ENCODE measurements at regions not wholly inside any gene's neighbourhood (a gene's known extent, or its start where the extent isn't known, plus 50 kb on each side); places are given as distances from the start of the nearest gene placed in this dataset.

- H3K4me3 ChIP-seq (replicated peaks; ENCODE audit: low read depth, low read length) = no peak overlapping the region
- TF ChIP-seq CTCF (IDR thresholded peaks at IDR 0.05; ENCODE audit: insufficient read depth, low read length, poor library complexity, severe bottlenecking) = no peak
- DNase-seq (ENCODE audit: extremely low read depth, insufficient read length) = no peak
Measured at GRCh38 chr6:163815796-163816195, 401.3 kb downstream of the QKI start.

GRCh38 chr6:163814494-163815364, 400.2 kb downstream of the QKI start:
- Histone ChIP-seq H3K36me3 (ENCODE audit: control insufficient read depth, insufficient read depth, low read length) (no peaks in the 10 kb centered on the region), H3K4me3 (replicated peaks; ENCODE audit: low read depth, low read length) (no peak overlapping the region), H3K27me3 (replicated peaks; ENCODE audit: control insufficient read depth, insufficient read depth, low read length) (no peaks in the 10 kb centered on the region)
- no peak for TF ChIP-seq CTCF (IDR thresholded peaks at IDR 0.05; ENCODE audit: insufficient read depth, low read length, poor library complexity, severe bottlenecking)
- no peak for DNase-seq (ENCODE audit: extremely low read depth, insufficient read length)

More at GRCh38 chr6:163815796-163816195, 401.3 kb downstream of the QKI start:
- H3K36me3 ChIP-seq (ENCODE audit: control insufficient read depth, insufficient read depth, low read length) = no peaks in the 10 kb centered on the region
- H3K27me3 ChIP-seq (replicated peaks; ENCODE audit: control insufficient read depth, insufficient read depth, low read length) = no peaks in the 10 kb centered on the region

GRCh38 chr6:163813979-163814493, 399.5 kb downstream of the QKI start:
- Histone ChIP-seq H3K27me3 (replicated peaks; ENCODE audit: control insufficient read depth, insufficient read depth, low read length) (no peaks in the 10 kb centered on the region), H3K4me3 (replicated peaks; ENCODE audit: low read depth, low read length) (no peak overlapping the region), H3K36me3 (ENCODE audit: control insufficient read depth, insufficient read depth, low read length) (no peaks in the 10 kb centered on the region)
- no peak for DNase-seq (ENCODE audit: extremely low read depth, insufficient read length)
- no peak for TF ChIP-seq CTCF (IDR thresholded peaks at IDR 0.05; ENCODE audit: insufficient read depth, low read length, poor library complexity, severe bottlenecking)

- no peak overlapping the region for H3K4me3 ChIP-seq (replicated peaks; ENCODE audit: low read depth, low read length)
- DNase-seq (ENCODE audit: extremely low read depth, insufficient read length) = no peak
- TF ChIP-seq CTCF (IDR thresholded peaks at IDR 0.05; ENCODE audit: insufficient read depth, low read length, poor library complexity, severe bottlenecking) = no peak
Measured at GRCh38 chr6:163811317-163811716, 396.8 kb downstream of the QKI start.

GRCh38 chr6:163809364-163809763, 394.8 kb downstream of the QKI start:
- DNase-seq (ENCODE audit: extremely low read depth, insufficient read length) = no peak
- no peak for TF ChIP-seq CTCF (IDR thresholded peaks at IDR 0.05; ENCODE audit: insufficient read depth, low read length, poor library complexity, severe bottlenecking)
- no peak overlapping the region for H3K4me3 ChIP-seq (replicated peaks; ENCODE audit: low read depth, low read length)
- H3K27me3 ChIP-seq (replicated peaks; ENCODE audit: control insufficient read depth, insufficient read depth, low read length) = no peaks in the 10 kb centered on the region
- no peaks in the 10 kb centered on the region for H3K36me3 ChIP-seq (ENCODE audit: control insufficient read depth, insufficient read depth, low read length)

More at GRCh38 chr6:163811317-163811716, 396.8 kb downstream of the QKI start:
- Histone ChIP-seq H3K27me3 (replicated peaks; ENCODE audit: control insufficient read depth, insufficient read depth, low read length) (no peaks in the 10 kb centered on the region), H3K36me3 (ENCODE audit: control insufficient read depth, insufficient read depth, low read length) (no peaks in the 10 kb centered on the region)

All from GM06990 (cell line).